Omental fat pad (tissue), 3 donors: ENCODE measurements at regions not wholly inside any gene's neighbourhood (a gene's known extent, or its start where the extent isn't known, plus 50 kb on each side); places are given as distances from the start of the nearest gene placed in this dataset.

Experiments used
- ATAC-seq: fragments of 150-250 bp; one replicate; pipeline ENCODE4 v1.9.1; 2016; ENCODE audit warnings: mild to moderate bottlenecking, moderate library complexity; ENCODE audit not compliant: low FRiP score
- DNase-seq: peaks from one replicate; pipeline ENCODE4 v3.0.0-alpha.2; 2019; ENCODE audit warnings: low spot score
- TF ChIP-seq, protein P1 (sequence below), 3 donors: fragments of 450-650 bp; IDR thresholded peaks; one replicate each; pipeline ENCODE4 v1.5.1; 2016 to 2017; ENCODE audit warnings: antibody characterized with exemption in 3 of 3, mild to moderate bottlenecking in 3 of 3, moderate library complexity in 2 of 3

DNA sequence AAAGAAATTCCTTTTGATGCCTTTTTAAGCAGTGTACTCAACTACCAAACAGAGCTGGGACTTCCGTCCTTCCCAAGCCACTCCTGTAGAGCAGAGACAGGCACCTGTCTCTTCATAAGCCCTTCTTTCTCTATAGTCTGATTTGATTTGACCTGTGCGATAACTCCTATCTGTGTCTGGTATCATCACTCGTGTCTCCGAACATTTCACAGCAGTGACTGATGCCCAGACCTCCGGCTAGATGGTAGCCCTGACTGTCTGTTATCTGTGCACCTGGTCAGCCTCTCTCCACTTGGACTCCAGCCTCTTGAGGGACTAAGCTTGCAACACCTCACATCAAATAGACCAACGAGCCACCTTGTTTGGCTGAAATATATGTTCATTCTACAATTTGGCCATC lies 316.2 kb upstream of the ZNF507 start:
- ATAC-seq: no peak
- DNase-seq: no peak
- TF ChIP-seq, protein P1, sequence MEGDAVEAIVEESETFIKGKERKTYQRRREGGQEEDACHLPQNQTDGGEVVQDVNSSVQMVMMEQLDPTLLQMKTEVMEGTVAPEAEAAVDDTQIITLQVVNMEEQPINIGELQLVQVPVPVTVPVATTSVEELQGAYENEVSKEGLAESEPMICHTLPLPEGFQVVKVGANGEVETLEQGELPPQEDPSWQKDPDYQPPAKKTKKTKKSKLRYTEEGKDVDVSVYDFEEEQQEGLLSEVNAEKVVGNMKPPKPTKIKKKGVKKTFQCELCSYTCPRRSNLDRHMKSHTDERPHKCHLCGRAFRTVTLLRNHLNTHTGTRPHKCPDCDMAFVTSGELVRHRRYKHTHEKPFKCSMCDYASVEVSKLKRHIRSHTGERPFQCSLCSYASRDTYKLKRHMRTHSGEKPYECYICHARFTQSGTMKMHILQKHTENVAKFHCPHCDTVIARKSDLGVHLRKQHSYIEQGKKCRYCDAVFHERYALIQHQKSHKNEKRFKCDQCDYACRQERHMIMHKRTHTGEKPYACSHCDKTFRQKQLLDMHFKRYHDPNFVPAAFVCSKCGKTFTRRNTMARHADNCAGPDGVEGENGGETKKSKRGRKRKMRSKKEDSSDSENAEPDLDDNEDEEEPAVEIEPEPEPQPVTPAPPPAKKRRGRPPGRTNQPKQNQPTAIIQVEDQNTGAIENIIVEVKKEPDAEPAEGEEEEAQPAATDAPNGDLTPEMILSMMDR (IDR thresholded peaks at IDR 0.05): no peak

DNA sequence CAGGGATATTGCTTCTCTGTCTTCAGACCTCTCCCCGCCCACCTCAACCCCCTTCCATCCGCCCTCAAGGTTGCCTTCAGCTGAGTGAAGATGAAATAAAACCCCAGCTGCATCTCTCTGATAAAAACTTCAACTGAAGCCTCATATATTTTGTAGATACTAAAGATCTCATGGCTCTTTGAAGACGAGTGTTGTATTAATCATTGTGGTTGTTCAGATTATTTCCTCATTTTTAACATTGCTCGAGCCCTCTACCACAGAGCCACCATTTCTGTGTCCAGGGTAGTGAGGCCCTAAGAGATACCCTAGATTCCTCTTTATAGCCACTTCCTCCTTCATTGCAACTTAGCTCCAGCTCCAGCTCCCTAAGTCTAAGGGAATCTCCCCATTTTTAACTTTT lies 312.8 kb upstream of the ZNF507 start:
- ATAC-seq: no peak
- TF ChIP-seq, protein P1 (IDR thresholded peaks at IDR 0.05): no peak
- no peak for DNase-seq

DNA sequence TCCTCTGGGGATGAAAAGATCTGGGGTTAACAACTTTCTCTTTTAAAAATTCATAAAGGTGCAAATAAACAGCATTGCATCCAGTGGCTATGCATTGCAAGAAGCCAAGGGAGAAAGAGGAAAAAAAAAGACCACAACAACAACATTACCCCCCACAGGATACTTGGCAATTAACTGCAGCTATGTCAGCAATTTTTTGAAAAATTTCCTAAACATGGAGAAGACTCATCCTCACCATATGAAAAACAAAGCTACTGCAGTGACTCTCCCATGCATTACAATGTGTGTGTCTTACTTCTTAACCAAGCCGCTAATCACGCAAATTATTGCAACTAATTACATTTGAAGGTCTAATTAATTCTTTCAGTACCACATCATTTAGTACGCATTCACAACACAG lies 309.8 kb upstream of the ZNF507 start:
- DNase-seq: no peak
- ATAC-seq: no peak
- TF ChIP-seq, protein P1 (IDR thresholded peaks at IDR 0.05): no peak

DNA sequence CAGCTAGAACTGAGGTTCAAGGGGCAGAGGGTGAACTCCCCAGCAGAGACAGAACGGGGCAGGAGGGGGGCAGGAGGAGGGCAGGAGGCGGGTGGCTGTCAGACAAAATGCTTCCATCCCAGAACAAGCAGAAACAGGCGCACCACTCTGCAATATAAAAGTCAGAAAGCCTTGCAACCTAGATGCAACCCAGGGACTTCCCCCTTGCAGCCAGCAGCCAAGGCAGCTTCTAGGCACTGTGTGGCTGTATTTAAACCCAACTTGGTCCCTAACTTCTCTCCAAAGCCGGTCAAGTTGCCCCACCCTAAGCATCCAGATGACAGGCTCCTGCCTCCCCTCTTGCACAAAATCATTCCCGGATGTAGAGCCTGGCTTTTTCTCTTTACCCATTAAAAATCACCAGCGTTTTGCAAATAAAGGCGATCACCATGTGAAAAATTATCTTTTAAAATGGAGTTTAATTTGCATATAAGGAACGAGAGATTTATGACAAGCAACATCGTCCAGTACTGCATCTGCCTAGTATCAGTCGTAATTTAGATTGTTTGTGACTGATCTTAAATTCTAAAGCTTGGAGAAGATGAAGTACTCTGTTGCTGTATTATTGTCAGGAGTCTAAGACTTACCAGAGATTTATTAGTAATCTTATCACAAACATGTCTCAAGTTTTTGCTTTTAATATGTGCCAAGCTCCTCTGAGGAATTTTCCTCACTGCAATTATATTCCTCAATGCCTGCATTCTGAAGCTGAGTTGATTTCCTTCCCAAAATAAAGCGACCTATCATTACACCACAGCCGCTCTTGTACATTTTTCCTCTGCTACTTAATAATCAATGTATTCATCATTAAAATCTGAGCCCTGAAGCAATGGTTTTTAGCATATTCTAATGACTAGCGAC lies 307.1 kb upstream of the ZNF507 start:
- TF ChIP-seq, protein P1 (IDR thresholded peaks at IDR 0.05): no peak
- ATAC-seq (no peak), DNase-seq (no peak)

DNA sequence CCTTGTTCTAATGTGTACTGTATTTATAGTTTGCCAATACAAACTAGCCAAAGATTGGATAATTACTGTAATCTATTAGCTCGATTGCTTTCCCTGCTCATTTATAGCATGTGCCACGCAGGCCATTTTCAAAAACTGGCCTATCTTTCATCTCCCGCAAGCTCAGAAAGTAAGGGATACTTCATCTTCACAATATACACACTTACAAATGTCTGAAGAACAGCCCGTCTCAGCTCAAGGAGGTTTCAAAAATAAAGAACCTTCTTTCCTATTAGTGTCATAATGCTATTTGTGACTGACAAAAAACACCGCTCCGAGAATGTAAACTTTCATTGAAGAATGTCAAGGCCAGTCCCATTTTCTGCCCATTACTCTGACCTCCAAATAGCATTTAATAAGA lies 306.4 kb upstream of the ZNF507 start:
- TF ChIP-seq, protein P1 (IDR thresholded peaks at IDR 0.05): no peak
- DNase-seq: no peak
- ATAC-seq: no peak

DNA sequence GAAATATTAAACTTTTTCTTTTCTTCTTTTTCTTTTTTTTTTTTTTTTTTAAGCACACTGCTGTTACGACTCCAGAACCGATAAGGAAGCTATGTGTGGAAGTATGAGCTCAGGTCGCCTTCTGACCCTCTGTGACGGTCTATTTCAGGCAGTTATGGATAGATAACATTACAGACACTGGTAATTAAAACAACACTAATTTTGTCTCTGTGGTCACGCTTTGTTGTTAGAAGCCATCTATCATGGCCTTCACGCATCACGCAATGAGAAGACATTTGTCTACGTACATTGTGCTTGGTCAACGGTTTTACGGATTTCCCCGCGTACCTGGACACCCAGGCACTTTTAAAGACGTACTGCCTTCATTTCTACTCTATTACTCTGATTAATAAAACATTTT lies 306.0 kb upstream of the ZNF507 start:
- no peak for ATAC-seq
- TF ChIP-seq, protein P1 (IDR thresholded peaks at IDR 0.05): no peak
- DNase-seq: no peak

DNA sequence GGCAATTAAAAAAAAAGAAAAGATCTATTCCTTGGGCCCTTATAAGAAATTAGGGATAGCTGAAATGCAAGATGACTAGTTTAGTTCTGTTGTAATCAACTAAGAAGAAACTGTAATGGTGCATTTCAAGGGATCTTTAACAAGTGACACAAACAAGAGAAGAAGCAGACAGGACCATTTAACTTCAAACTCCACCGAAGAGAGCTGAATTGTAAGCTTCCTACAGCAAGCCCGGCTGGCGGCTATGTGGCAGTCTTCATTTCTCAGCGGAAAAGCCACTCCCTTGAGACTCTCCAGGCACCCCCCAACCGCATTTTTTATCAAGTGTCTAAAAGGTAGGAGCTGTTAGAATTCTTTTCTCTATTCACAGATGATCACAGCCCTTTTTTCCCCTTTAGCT lies 305.2 kb upstream of the ZNF507 start:
- TF ChIP-seq, protein P1 (IDR thresholded peaks at IDR 0.05): no peak
- no peak for DNase-seq
- ATAC-seq: no peak
